ENCODE measurements at regions not wholly inside any gene's neighbourhood (a gene's known extent, or its start where the extent isn't known, plus 50 kb on each side); places are given as distances from the start of the nearest gene placed in this dataset.
A peak's percentile ranks its signal among the peaks of the same experiment; 100 is the strongest.

GRCh38 chr5:6206501-6206900, 171.8 kb downstream of the MED10 start:
- in situ Hi-C loops (cut with HindIII; ENCODE audit: low sequenced_read_pairs), result no loop called here
- DNase-seq (ENCODE audit: low read depth, low spot score), result no peak

GRCh38 chr5:6202968-6203365, 175.4 kb downstream of the MED10 start:
- TF ChIP-seq CTCF (IDR thresholded peaks at IDR 0.05; ENCODE audit: low read depth, low read length), result no peak
- in situ Hi-C loops (cut with HindIII; ENCODE audit: low sequenced_read_pairs), result no loop called here
- DNase-seq (ENCODE audit: low read depth, low spot score), result no peak
- H3K4me3 ChIP-seq (ENCODE audit: low read depth, low read length), result no peak overlapping the region

More at GRCh38 chr5:6206501-6206900, 171.8 kb downstream of the MED10 start:
- no peak for TF ChIP-seq CTCF (IDR thresholded peaks at IDR 0.05; ENCODE audit: low read depth, low read length)
- no peak overlapping the region for H3K4me3 ChIP-seq (ENCODE audit: low read depth, low read length)

- no peak for DNase-seq (ENCODE audit: low read depth, low spot score)
- in situ Hi-C loops (cut with HindIII; ENCODE audit: low sequenced_read_pairs), result no loop called here
- TF ChIP-seq CTCF (IDR thresholded peaks at IDR 0.05; ENCODE audit: low read depth, low read length), result no peak
- no peak overlapping the region for H3K4me3 ChIP-seq (ENCODE audit: low read depth, low read length)
These were observed 176.0 kb downstream of the MED10 start for GRCh38 chr5:6202149-6202967.

GRCh38 chr5:6201631-6202030, 176.7 kb downstream of the MED10 start:
- in situ Hi-C loops (cut with HindIII; ENCODE audit: low sequenced_read_pairs), result no loop called here
- DNase-seq (ENCODE audit: low read depth, low spot score), result peak; percentile 31
- no peak overlapping the region for H3K4me3 ChIP-seq (ENCODE audit: low read depth, low read length)
- TF ChIP-seq CTCF (IDR thresholded peaks at IDR 0.05; ENCODE audit: low read depth, low read length), result peak; percentile 11

GRCh38 chr5:6198531-6198930, 179.8 kb downstream of the MED10 start:
- in situ Hi-C loops (cut with HindIII; ENCODE audit: low sequenced_read_pairs), result no loop called here
- no peak for DNase-seq (ENCODE audit: low read depth, low spot score)
- H3K4me3 ChIP-seq (ENCODE audit: low read depth, low read length), result no peak overlapping the region
- no peak for TF ChIP-seq CTCF (IDR thresholded peaks at IDR 0.05; ENCODE audit: low read depth, low read length)

- no peak for TF ChIP-seq CTCF (IDR thresholded peaks at IDR 0.05; ENCODE audit: low read depth, low read length)
- in situ Hi-C loops (cut with HindIII; ENCODE audit: low sequenced_read_pairs), result no loop called here
These were observed 180.9 kb downstream of the MED10 start for GRCh38 chr5:6197427-6197826.

More at GRCh38 chr5:6197427-6197826, 180.9 kb downstream of the MED10 start:
- H3K4me3 ChIP-seq (ENCODE audit: low read depth, low read length), result no peak overlapping the region
- DNase-seq (ENCODE audit: low read depth, low spot score), result no peak

Measured in astrocyte of the spinal cord (primary cell).